SK-N-SH treated with all-trans-retinoic acid at 6 μM for 48 hours (cell line): ENCODE measurements at regions not wholly inside any gene's neighbourhood (a gene's known extent, or its start where the extent isn't known, plus 50 kb on each side); places are given as distances from the start of the nearest gene placed in this dataset.

Experiments
- ATAC-seq: fragments of 200-7000 bp; cut with Tn5 transposase; 3 replicates; pipeline ENCODE4 v1.9.1; 2020; ENCODE audit warnings: mild to moderate bottlenecking, moderate library complexity
- BACH2 ChIP-seq: fragments of 250-450 bp; sonication (Bioruptor Pico); IDR thresholded peaks from 2 replicates; pipeline ENCODE4 v1.9.0; 2021; ENCODE audit warnings: mild to moderate bottlenecking, borderline replicate concordance
- CSDC2 ChIP-seq: fragments of 250-450 bp; sonication (Bioruptor Pico); IDR thresholded peaks from 2 replicates; pipeline ENCODE4 v1.5.0; 2020; ENCODE audit warnings: mild to moderate bottlenecking, moderate library complexity
- ESRRG ChIP-seq: fragments of 250-450 bp; sonication (Bioruptor Pico); IDR thresholded peaks from 2 replicates; pipeline ENCODE4 v1.6.1; 2021; ENCODE audit warnings: mild to moderate bottlenecking
- GLIS3 ChIP-seq: fragments of 250-450 bp; sonication (Bioruptor Pico); IDR thresholded peaks from 2 replicates; pipeline ENCODE4 v1.5.0; 2020; ENCODE audit warnings: mild to moderate bottlenecking, moderate library complexity
- OSR1 ChIP-seq: fragments of 250-450 bp; sonication (Bioruptor Pico); IDR thresholded peaks from 2 replicates; pipeline ENCODE4 v1.8.0; 2022; ENCODE audit warnings: moderate library complexity, mild to moderate bottlenecking, inconsistent platforms
- POU6F1 ChIP-seq: fragments of 250-450 bp; sonication (Bioruptor Pico); IDR thresholded peaks from 2 replicates; pipeline ENCODE4 v1.8.0; 2021; ENCODE audit warnings: low read depth, mild to moderate bottlenecking, moderate library complexity, borderline replicate concordance
- RARB ChIP-seq: fragments of 250-450 bp; sonication (Bioruptor Pico); IDR thresholded peaks from 2 replicates; pipeline ENCODE4 v1.8.0; 2021; ENCODE audit warnings: mild to moderate bottlenecking, moderate library complexity
- SNAI2 ChIP-seq: fragments of 250-450 bp; sonication (Bioruptor Pico); IDR thresholded peaks from 2 replicates; pipeline ENCODE4 v1.5.0; 2020; ENCODE audit warnings: mild to moderate bottlenecking, moderate library complexity
- TCF4 ChIP-seq: fragments of 250-450 bp; sonication (Bioruptor Pico); IDR thresholded peaks from 2 replicates; pipeline ENCODE4 v1.8.0; 2021; ENCODE audit warnings: mild to moderate bottlenecking, moderate library complexity, borderline replicate concordance
- TOX ChIP-seq: fragments of 250-450 bp; sonication (Bioruptor Pico); IDR thresholded peaks from 2 replicates; pipeline ENCODE4 v1.8.0; 2021; ENCODE audit warnings: mild to moderate bottlenecking, moderate library complexity, borderline replicate concordance
- ZC3H10 ChIP-seq: fragments of 250-450 bp; sonication (Bioruptor Pico); IDR thresholded peaks from 2 replicates; pipeline ENCODE4 v1.5.1; 2021; ENCODE audit warnings: mild to moderate bottlenecking, moderate library complexity
- ZFP3 ChIP-seq: fragments of 250-450 bp; sonication (Bioruptor Pico); IDR thresholded peaks from 2 replicates; pipeline ENCODE4 v1.5.0; 2020; ENCODE audit warnings: mild to moderate bottlenecking, moderate library complexity
- ZFP30 ChIP-seq: fragments of 450-650 bp; formaldehyde crosslinking; IDR thresholded peaks from 2 replicates; pipeline ENCODE4 v1.5.0; 2022; ENCODE audit warnings: mild to moderate bottlenecking, moderate library complexity
- ZNF565 ChIP-seq: fragments of 450-650 bp; formaldehyde crosslinking; conservative IDR thresholded peaks from 2 replicates; pipeline ENCODE4 v1.5.0; 2020; ENCODE audit warnings: low read depth, mild to moderate bottlenecking, moderate library complexity
- ZNF70 ChIP-seq: fragments of 450-650 bp; formaldehyde crosslinking; IDR thresholded peaks from 2 replicates; pipeline ENCODE4 v1.5.0; 2020; ENCODE audit warnings: mild to moderate bottlenecking, moderate library complexity
- ZNF8 ChIP-seq: fragments of 450-650 bp; formaldehyde crosslinking; IDR thresholded peaks from 2 replicates; pipeline ENCODE4 v1.5.0; 2020; ENCODE audit warnings: mild to moderate bottlenecking, moderate library complexity
- TF ChIP-seq, protein P1 (sequence below): fragments of 250-450 bp; sonication (Bioruptor Pico); IDR thresholded peaks from 2 replicates; pipeline ENCODE4 v1.5.0; 2020; ENCODE audit warnings: mild to moderate bottlenecking, moderate library complexity
- TF ChIP-seq, protein P2 (sequence below): fragments of 250-450 bp; sonication (Bioruptor Pico); IDR thresholded peaks from 2 replicates; pipeline ENCODE4 v1.8.0; 2020; ENCODE audit warnings: mild to moderate bottlenecking, moderate library complexity, borderline replicate concordance
- TF ChIP-seq, protein P3 (sequence below): fragments of 250-450 bp; sonication (Bioruptor Pico); IDR thresholded peaks from 2 replicates; pipeline ENCODE4 v1.5.1; 2021; ENCODE audit warnings: mild to moderate bottlenecking, moderate library complexity

DNA sequence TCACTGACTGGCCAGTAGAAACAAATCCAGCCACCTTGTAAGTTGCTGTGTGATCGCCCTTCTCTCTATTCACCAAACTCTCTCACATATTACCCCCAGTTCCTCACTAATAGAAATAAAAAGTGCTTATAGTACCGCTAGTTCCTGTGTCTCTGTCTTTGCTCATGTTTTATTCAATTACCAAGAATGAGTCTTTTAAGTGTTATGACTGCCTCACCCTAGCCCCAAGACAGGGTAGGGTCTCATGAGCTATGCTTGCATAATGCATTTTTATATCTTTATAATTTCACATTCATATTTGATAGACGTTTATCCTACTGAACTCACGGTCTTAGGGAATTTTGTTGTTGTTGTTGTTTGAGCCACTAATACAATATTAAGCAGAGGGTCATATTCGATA lies 109.6 kb upstream of the DOK6 start:
- TF ChIP-seq ZNF70 (CRISPR knock-in tag) (no peak), SNAI2 (CRISPR knock-in tag) (no peak), ZNF565 (no peak), TOX (no peak), ZFP3 (no peak), TCF4 (CRISPR knock-in tag) (no peak), ESRRG (CRISPR knock-in tag) (no peak), GLIS3 (CRISPR knock-in tag) (no peak)
- TF ChIP-seq, protein P1, sequence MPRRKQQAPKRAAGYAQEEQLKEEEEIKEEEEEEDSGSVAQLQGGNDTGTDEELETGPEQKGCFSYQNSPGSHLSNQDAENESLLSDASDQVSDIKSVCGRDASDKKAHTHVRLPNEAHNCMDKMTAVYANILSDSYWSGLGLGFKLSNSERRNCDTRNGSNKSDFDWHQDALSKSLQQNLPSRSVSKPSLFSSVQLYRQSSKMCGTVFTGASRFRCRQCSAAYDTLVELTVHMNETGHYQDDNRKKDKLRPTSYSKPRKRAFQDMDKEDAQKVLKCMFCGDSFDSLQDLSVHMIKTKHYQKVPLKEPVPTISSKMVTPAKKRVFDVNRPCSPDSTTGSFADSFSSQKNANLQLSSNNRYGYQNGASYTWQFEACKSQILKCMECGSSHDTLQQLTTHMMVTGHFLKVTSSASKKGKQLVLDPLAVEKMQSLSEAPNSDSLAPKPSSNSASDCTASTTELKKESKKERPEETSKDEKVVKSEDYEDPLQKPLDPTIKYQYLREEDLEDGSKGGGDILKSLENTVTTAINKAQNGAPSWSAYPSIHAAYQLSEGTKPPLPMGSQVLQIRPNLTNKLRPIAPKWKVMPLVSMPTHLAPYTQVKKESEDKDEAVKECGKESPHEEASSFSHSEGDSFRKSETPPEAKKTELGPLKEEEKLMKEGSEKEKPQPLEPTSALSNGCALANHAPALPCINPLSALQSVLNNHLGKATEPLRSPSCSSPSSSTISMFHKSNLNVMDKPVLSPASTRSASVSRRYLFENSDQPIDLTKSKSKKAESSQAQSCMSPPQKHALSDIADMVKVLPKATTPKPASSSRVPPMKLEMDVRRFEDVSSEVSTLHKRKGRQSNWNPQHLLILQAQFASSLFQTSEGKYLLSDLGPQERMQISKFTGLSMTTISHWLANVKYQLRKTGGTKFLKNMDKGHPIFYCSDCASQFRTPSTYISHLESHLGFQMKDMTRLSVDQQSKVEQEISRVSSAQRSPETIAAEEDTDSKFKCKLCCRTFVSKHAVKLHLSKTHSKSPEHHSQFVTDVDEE (CRISPR knock-in tag), result no peak
- no peak for ATAC-seq

DNA sequence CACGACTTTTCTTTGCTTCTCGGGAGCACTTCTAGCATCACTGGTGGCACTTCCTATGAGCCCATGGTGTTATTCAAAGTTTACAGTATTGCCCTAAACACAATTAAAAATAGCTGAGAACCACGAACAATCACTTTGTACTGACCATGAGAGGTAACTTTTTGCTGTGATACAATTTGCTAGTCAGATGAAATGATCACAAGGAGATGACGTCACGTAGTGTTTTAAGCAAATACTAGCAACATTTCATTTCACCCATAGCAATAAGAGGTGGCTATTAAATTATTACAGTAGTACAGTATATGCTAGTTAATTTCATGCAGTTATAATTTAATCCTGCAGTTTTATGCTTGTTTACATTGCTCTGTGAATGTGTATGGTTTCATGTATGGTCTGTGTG lies 108.9 kb upstream of the DOK6 start:
- no peak for TF ChIP-seq ZFP3
- no peak for TF ChIP-seq ZFP30
- TF ChIP-seq, protein P2, sequence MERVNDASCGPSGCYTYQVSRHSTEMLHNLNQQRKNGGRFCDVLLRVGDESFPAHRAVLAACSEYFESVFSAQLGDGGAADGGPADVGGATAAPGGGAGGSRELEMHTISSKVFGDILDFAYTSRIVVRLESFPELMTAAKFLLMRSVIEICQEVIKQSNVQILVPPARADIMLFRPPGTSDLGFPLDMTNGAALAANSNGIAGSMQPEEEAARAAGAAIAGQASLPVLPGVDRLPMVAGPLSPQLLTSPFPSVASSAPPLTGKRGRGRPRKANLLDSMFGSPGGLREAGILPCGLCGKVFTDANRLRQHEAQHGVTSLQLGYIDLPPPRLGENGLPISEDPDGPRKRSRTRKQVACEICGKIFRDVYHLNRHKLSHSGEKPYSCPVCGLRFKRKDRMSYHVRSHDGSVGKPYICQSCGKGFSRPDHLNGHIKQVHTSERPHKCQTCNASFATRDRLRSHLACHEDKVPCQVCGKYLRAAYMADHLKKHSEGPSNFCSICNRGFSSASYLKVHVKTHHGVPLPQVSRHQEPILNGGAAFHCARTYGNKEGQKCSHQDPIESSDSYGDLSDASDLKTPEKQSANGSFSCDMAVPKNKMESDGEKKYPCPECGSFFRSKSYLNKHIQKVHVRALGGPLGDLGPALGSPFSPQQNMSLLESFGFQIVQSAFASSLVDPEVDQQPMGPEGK, result no peak
- TF ChIP-seq TCF4 (CRISPR knock-in tag), result no peak
- TF ChIP-seq BACH2 (CRISPR knock-in tag), result no peak
- TF ChIP-seq ZNF8 (CRISPR knock-in tag), result no peak
- TF ChIP-seq, protein P1 (CRISPR knock-in tag), result no peak
- no peak for TF ChIP-seq ZC3H10 (CRISPR knock-in tag)
- ATAC-seq, result no peak

- ATAC-seq, result no peak
- TF ChIP-seq, protein P3, sequence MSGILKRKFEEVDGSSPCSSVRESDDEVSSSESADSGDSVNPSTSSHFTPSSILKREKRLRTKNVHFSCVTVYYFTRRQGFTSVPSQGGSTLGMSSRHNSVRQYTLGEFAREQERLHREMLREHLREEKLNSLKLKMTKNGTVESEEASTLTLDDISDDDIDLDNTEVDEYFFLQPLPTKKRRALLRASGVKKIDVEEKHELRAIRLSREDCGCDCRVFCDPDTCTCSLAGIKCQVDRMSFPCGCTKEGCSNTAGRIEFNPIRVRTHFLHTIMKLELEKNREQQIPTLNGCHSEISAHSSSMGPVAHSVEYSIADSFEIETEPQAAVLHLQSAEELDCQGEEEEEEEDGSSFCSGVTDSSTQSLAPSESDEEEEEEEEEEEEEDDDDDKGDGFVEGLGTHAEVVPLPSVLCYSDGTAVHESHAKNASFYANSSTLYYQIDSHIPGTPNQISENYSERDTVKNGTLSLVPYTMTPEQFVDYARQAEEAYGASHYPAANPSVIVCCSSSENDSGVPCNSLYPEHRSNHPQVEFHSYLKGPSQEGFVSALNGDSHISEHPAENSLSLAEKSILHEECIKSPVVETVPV (CRISPR knock-in tag), result no peak
- no peak for TF ChIP-seq TOX
- TF ChIP-seq BACH2 (CRISPR knock-in tag), result no peak
- TF ChIP-seq, protein P1 (CRISPR knock-in tag), result no peak
- no peak for TF ChIP-seq POU6F1 (CRISPR knock-in tag)
- TF ChIP-seq OSR1 (CRISPR knock-in tag), result no peak
- no peak for TF ChIP-seq SNAI2 (CRISPR knock-in tag)
- TF ChIP-seq RARB (CRISPR knock-in tag), result no peak
- no peak for TF ChIP-seq ZFP3
- TF ChIP-seq CSDC2, result no peak
- no peak for TF ChIP-seq ZNF70 (CRISPR knock-in tag)
- no peak for TF ChIP-seq ESRRG (CRISPR knock-in tag)
- TF ChIP-seq ZC3H10 (CRISPR knock-in tag), result no peak
- no peak for TF ChIP-seq TCF4 (CRISPR knock-in tag)
- TF ChIP-seq ZFP30, result no peak
- TF ChIP-seq, all 23 proteins: peak for 0
These were observed 100.5 kb upstream of the DOK6 start for GRCh38 chr18:69300185-69300584.
